Bone marrow (tissue), 2 donors: ENCODE measurements at regions not wholly inside any gene's neighbourhood (a gene's known extent, or its start where the extent isn't known, plus 50 kb on each side); places are given as distances from the start of the nearest gene placed in this dataset.
"Not testable (repeated sequence)": the region's sequence is repeated elsewhere in the genome, so short reads cannot be mapped to it uniquely, and the experiment has no call there.

Source experiments
- DNase-seq, 2 donors: peaks; one replicate each; lab custom pipeline; 2025; lab: John Stamatoyannopoulos, UW

DNA sequence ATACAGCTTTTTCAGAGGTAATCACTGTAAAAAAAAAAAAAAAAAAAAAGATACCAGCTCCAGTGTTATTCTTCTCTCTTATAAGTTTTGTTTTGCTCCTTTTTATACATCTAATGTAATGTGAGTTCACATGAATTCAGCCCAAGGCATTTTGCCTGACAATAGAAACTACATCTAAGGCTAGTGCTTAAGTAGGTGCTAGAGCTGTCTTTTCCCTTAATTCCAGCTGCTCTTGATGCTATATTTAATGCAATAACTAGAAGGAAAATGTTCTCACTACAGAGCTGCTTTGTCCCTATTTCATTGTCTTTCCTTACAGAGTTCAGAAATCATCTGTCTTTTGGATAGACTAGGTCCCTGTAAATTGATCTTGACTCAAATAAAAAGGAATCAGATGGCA, 150.1 kb downstream of the NAA11 start:
- DNase-seq = no peak

DNA sequence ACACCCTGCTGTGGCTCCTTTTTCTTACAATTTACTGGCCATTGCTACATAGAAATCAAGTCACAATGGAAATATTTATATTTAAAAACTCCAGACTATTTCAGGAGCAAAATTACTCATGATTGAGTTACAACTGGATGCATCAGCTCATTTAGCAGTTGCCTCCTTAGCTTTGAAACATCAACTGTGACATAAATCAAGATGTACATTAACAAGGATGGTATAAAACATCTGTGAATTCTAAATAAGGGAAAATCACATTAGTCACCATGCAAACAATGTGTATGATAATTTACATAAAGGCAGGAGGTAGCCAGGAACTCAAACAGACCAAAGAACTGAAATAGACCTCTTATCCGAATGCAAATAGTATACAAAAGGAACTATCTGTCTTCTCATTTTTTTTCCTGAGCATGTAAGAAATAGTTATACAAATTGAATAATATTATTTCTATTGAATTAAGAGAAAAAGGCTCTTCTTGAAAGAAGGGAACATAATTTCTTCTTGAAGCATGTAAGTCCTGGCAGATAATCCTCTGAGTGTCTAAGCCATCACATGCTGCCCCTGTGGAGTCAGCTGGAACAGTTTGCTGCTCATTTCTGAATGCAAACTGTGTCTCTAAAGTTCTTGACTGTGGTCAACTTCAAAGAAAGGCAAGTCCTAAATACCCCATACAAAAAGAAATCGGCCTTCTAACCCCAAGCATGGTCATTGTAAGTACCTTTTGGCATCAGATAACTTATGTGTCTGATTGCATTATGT, 151.2 kb downstream of the NAA11 start:
- DNase-seq = no peak

DNA sequence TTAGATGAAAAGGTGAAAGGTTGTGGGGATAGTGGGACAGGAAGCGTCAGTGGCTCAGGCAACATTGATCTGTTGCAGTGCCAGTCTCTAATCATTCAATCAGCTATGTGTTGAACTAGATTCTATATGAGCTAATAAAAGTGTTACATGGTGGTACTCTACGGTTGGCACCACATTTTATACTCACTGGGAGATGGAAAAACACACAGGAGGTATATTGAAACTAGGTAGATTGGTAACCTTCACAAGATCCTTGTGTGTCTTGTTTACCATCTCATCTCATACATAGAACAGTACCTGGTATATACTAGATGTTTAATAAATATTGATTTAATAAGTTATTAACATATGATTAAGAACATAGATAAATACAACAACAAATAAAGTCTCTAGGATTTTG, 152.7 kb downstream of the NAA11 start:
- no peak for DNase-seq

DNA sequence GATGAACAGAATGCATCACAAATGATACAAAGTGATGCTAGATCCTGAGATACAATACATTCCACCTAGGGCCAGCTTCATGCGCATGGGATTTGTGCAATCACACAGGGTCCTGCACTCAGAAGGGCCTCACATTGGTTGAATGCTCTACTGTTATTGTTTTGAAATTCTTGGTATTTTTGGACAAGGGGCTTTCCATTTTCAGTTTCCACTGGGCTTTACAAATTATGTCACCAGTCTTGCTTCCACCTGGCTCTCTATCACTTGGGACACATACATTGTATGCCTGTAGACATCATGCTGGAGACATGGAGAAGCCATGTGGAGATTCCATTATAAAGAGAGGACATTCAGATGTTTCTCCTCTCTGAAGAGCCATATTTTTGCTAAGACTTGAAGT, 155.8 kb downstream of the NAA11 start:
- no peak for DNase-seq

DNA sequence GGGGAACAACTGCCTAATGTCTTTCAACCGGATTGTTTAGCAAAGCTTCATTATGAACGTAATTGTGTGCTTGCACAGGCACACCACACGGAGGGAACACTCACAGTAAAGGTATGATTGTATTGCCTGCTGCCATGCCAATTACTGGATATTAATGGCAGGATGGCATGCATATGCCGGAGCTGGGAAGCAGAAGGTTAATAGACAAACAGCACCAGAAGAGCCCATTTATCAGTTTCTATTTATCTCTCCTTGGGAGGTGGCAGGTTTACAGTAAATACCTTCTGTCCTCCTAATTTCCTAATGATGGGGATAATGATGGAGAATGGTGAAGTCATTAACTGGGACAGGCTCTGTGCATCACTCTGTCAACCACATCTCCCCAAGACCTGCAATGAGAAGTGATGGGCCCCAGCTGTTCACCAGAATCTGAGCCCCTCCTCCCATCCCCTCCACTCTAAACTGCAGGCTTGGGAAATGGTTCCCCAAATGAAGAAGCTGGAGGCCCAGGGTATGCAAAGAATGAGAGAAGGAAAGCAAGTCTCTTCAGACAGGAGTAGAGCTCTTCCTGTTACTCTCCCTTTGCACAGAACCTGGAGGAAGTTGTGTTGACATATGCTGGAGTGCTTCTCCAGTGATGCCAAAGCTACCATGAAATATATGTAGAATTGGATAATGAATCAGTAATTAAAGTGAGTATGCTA, 160.8 kb downstream of the NAA11 start:
- DNase-seq = no peak

DNA sequence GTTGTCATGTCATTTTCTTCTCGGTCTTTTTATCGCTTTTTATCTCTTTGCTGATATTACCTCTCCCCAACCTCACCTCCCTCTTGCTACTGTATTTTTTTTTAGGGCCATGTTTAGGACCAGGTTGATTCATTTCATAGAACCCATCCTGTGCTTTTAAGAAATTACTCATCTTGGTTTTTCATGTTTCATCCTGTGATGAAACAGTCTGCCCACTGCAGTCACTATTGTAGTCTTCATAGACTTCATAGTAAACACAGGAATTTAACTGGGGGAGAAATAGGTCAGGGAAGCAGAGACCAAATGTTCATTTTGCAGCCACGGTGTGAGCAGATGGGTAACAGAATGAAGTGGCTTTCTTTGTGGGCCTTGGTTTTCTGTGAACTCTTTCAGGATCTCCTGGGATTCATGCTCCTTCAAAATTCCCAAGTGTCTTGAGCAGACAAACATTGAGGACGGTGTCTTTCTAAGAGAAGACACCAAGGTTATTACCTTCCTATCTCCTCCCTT, 161.8 kb downstream of the NAA11 start:
- no peak for DNase-seq

DNA sequence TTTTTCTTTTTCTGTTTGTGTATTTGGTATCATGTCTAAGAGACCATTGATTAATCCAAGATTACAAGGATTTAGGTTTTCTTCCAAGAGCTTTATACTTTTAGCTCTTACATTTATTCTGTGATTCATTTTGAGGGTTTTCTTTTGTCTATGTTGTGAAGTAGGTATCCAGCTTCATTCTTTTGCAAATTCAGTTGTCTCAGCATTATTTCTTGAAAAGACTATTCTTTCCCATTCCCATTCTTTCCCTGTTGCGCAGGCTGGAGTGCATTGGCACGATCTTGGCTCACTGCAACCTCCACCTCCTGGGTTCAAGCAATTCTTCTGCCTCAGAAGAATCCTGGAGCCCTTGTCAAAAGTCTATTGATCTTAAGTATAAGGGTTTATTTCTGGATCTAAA, 164.9 kb downstream of the NAA11 start:
- no peak for DNase-seq

DNA sequence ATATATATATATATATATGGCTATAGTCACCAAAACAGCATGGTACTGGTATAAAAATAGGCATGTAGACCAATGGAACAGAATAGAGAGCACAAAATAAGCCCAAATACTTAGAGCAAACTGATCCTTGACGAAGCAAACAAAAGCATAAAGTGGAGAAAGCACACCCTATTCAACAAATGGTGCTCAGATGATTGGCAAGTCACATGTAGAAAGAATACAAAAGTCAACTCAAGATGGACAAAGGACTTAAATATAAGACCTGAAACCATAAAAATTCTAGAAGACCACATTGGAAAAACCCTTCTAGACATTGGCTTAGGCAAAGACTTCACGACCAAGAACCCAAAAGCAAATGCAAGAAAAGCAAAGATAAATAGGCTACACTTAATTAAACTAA, 167.2 kb downstream of the NAA11 start:
- DNase-seq = not testable (repeated sequence)

DNA sequence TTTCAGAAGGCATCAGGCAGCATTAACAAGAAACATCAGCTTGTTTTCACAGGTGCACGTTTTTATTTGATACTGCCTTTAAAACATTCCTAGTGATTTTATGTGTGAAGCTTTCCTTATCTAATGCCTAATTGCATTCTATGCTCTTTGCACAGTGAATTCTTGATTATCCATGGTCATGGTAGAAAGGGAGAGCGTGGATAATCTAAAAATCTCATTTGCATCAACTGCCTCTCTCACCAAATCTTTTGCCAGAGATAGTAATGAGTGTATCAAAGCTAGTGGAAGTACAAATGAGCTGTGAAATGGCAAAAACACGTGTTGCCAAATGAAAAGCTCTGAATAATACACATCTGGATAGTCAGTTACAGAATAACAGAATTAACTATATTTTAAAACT, 170.5 kb downstream of the NAA11 start:
- DNase-seq = no peak

DNA sequence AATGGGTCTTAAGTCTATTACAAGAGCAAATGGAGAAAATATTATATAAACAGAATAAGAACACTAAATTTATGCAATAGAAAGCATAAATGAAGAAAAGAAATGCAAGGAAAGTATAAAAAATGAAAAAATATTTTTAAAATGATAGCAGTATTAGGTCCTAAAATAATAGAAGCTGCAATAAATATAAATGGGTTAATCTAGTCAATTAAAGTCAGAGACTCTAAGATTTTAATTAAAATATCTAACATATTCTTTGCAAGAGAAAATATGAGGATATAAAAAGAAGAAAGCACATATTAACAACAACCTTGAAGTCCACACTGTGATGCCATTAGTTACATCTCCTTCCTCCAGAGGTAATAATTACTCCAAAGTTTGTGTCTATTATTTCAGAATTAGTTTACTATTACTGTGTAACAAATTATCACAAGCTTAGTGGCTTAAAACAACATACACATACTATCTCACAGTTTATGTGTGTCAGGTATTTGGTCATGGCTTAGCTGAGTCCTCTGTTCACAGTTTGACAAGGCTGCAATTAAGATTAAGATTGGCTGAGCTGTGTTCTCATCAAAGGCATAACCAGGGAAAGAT, 174.9 kb downstream of the NAA11 start:
- no peak for DNase-seq

DNA sequence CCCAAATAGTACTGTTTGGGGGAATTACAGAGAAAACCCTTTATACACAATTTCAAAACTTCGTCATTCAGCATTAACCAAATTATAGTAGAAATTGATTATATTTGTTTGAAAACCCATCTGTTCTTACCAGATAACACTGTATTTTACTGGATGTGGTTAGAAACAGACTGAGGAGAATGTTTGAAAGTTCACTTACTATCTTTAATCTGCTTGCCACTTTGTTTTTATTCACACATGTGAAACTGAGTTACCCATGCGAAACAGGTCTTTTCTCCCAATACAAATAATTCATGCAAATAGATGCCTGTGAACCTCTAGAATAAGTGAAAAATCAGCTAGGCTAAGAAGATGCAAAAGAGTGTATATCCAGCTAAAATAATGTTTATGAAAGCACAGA, 177.5 kb downstream of the NAA11 start:
- no peak for DNase-seq

DNA sequence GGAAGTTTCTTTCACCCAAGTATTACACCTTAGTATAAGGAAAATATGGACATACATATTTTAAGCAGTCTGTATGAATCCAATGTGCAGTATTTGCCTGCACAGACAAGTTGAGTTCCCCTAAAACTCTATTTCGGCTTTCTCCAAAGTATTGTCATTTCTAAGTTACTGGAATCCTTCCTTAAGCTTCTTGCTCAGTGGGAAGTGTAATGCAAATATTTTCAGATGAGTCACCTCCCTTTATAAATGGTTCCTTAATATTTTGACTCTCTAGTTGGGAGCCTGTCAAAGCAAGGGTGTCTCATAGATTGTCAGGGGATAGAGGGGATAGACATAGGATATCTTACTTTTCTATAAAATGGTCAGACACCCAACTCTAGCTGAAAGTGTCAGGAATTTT, 178.6 kb downstream of the NAA11 start:
- DNase-seq = no peak

DNA sequence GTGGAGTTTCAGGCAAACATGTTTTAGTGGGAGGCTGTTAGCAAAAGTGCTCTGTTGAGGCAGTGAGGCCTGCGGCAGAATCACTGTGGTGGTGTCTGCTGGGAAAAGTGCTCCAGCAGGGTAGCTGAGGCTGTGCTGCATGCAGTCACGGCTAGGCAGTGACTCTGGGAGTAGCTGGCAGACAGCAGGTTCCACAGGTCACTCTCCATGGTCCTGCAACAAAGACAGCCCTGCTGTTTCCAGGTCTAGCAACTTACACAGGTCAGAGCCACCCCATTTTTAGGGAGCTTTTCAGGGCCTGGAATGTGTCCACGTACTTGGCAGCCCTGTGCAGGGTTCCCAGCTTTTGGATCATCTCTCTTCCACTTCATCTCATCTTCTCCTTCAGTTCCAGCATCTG, 184.3 kb downstream of the NAA11 start:
- DNase-seq = no peak

DNA sequence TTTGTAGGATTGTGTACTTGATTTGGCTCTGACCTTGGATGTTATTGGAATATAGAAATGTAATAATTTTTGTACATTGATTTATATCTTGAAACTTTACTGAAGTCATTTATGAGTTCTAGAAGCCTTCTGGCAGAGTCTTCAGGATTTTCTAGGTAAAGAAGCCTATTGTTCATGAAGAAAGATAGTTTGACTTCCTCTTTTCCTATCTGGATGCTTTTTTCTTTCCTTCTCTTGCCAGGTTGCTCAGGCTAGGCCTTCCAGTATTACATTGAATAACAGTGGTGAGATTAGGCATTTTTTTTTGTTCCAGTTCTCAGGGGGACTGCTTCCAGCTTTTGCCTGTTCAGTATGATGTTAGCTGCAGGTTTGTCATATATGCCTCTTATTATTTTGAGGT, 191.1 kb downstream of the NAA11 start:
- no peak for DNase-seq

DNA sequence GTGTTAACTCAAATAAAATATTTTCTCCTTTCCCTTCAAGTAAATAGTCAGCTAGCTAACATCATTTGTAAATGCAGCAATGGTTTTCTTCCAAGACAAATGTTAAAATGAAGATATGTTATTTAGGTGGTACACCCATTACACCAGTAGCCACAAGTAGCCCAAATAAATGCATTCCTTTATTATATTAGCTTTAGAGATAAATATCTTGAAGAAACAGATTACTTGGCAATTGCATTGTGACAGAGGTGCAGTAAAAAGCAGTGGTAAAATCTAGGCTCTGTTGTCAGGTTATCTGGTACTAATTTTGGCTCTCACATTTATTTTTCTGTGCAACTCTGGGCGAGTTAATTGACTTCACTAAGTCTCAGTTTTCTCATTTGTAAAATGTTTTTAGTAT, 193.0 kb downstream of the NAA11 start:
- no peak for DNase-seq

DNA sequence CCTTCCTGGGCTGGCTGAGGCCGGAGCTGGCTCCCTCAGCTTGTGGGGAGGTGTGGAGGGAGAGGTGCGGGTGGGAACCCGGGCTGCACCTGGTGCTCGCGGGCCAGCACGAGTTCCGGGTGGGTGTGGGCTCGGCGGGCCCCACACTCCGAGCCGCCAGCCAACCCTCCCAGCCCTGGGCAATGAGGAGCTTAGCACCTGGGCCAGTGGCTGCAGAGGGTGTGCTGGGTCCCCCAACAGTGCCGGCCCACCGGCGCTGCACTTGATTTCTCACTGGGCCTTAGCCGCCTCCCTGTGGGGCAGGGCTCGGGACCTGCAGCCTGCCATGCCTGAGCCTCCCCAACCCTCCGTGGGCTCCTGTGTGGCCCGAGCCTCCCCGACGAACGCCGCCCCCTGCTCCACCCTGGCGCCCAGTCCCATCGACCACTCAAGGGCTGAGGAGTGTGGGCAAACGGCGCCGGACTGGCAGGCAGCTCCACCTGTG, 182.7 kb upstream of the PAQR3 start:
- no peak for DNase-seq

DNA sequence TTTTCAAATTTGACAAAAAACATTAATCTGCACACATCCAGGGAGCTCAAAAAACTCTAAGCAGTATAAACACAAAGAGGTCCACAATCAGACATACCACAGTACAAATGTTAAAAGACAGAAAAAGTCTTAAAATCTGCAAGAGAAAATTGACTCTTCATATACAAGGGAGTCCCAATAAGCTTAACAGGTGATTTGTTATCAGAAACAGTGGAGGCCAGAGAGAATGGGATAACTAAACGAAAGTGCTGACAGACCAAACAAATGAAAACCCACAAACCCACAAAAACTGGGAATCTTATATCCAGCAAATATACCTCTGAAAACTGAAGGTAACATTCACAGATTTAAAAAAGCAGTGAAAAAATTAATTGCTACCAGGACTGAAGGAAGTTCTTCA, 182.0 kb upstream of the PAQR3 start:
- no peak for DNase-seq

DNA sequence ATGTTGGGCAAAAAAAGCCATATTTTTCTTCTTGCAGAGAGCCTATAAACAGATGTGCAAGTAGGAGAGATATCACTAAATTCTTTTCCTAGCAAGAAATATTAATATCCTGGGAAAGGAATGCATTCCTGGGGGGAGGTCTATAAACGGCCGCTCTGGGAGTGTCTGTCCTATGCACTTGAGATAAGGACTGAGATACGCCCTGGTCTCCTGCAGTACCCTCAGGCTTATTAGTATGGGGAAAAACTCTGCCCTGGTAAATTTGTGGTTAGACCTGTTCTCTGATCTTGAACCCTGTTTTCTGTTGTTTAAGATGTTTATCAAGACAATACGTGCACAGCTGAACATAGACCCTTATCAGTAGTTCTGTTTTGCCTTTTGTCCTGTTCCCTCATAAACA, 177.8 kb upstream of the PAQR3 start:
- DNase-seq = not testable (repeated sequence)

DNA sequence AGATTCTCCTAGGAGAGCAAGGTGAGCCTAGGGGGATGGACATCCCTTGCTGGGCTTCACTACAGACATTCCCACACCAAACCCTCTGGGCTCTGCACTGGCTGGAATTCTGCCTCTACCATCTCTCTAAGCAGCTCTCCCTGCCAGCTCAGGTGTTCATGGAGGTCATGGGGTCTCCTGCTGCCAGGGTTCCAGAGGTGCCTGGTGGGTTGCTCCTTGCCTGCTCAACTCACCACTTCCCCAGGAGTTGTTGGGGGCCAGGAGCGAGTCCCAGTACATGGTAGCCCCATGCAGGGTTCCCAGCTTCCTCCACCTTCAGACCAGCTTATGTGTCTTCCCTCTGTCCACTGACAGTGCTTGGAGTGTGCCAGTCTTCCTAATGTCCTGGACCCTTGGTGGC, 167.8 kb upstream of the PAQR3 start:
- no peak for DNase-seq

DNA sequence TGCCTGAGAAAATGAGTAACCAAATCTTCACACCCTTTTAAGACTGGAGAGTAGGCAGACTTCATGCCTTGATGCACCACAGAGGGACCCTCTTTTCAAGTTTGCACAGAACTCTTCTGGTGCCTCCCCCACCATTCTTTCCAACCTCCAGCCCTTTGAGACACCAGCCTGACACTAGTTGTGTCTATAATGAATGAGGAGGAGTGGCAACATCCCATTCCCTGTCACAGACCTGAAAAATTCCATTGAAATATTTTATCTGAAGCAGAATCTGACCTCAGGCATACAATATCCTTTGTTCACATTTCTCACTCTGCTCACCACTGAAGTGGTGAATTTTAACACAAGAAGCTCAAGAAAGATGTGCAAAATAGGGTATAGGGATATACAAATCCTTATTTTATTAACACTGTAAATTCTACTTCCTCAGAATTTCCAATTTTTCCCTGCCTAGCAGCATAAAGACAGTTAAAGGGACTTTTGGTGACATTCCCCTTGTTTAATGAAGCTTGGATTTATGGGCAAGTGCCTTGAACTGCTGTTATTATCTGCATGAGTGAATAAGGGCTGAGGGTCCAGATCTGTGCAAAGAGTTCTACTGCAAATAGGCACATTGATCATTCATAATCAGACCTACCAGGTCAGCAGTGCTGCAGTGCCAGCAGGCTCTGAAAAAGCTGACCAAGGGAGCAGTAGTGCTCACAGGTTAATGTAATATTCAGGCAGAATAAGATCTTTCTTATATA, 149.9 kb upstream of the PAQR3 start:
- no peak for DNase-seq

DNA sequence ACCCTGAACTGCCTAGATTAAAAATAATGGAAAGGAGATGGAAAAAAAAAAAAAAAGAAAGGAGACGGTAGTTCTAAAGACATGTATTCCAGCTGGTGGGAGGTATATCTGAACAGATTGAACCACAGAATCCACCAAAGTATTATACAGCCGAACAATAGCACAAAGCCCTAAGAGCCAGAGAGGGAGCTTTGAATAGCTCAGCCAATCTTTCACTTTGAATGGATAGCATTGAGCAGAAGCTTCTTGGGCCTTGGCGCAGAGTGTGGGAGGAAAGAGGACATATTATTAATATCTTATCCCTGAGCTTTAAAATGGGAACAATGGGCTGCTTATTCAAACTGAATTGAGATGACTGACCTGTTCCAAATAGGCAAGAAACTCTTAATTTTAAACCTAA, 147.8 kb upstream of the PAQR3 start:
- DNase-seq = no peak

DNA sequence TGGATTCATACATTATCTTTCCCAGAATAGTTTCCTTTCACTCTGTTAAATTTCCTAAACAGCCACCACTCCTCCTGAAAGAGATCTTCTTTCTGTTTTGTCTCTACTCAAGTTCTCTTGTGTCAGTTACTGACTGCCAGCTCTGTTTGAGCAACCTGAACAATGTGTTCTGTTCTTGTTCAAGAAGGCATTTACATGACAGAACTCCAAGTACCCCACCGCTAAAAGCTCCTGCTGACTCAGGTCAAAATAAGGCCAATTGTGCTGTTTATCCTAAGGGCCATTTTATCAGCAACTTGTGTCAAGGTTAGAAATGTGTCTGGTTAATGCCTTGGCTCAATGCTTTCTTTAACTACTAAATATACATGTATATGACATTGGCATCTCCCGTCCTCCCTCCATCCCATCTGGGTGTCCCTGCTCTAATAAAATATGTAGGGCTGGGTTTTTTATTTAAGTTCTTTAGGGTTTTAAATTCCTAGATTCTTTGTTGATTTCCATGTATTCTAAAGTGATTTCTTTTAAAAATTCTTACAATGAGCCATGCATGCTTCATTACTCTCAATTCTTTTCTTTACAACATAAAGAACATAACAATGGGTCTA, 144.3 kb upstream of the PAQR3 start:
- DNase-seq = no peak
